Activated CD4-positive, alpha-beta T cell treated with anti-CD3 and anti-CD28 coated beads, Interleukin-2, amount 10 ng/mL, durations not matched to agents 24 days and 14 days (primary cell): ENCODE measurements at regions not wholly inside any gene's neighbourhood (a gene's known extent, or its start where the extent isn't known, plus 50 kb on each side); places are given as distances from the start of the nearest gene placed in this dataset.

Experiments used
- DNase-seq: peaks from one replicate; pipeline ENCODE4 v3.0.0; 2022
- H3K27ac Mint-ChIP-seq: one replicate; pipeline ENCODE4 v1.8.0; 2022; ENCODE audit warnings: mild to moderate bottlenecking, mixed read lengths
- H3K27me3 Mint-ChIP-seq: one replicate; pipeline ENCODE4 v1.8.0; 2022; ENCODE audit warnings: mixed read lengths
- H3K36me3 Mint-ChIP-seq: one replicate; pipeline ENCODE4 v1.8.0; 2022; ENCODE audit warnings: low read depth, mild to moderate bottlenecking, mixed read lengths
- H3K4me1 Mint-ChIP-seq: one replicate; pipeline ENCODE4 v1.8.0; 2021; ENCODE audit warnings: mixed read lengths
- H3K4me3 Mint-ChIP-seq: one replicate; pipeline ENCODE4 v1.8.0; 2022; ENCODE audit warnings: mild to moderate bottlenecking, moderate library complexity, mixed read lengths
- H3K9me3 Mint-ChIP-seq: one replicate; pipeline ENCODE4 v1.8.0; 2021; ENCODE audit warnings: mixed read lengths
- intact Hi-C: fragments of 100-400 bp; cut with micrococcal nuclease; formaldehyde crosslinking; loops from one replicate; pipeline ENCODE4 v1.15.1; 2023

DNA sequence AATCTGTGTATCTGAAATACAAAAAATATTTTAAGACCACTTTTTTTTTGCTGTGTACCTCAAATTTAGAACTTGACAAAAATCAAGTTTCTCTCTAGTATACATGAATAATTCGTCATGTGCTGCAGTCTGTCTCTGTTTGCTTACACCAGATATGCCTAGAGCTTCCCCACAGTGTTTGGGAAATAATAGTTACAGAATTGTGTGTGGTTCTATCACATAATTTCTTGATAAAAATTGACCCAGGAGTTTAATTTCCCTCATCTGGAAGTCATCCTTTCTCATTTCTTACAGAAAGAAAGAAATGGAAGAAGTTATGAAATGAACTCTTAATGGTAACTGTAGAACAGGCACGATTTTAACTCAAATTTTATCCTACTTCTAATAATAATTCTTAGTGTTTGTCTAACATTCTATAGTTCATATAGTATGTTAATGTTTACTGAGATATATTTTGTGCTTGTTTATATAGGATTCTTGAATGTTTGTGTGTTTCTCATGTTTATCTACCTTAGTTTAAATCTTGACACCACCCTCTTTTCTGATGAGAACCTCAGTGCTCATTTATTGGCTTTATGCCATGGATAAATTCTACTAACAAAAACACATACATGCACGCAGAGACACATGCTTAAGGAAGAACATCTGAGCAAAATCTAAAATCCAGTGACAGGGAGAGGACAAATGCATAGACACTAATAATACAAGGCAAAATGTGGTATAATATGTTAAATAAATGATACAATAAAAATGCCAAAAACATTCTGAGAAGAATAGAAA is 61.4 kb upstream of the CTSC start:
- no peaks in the 10 kb centered on the region for H3K36me3 Mint-ChIP-seq
- H3K9me3 Mint-ChIP-seq, result peaks cover 4% of the 10 kb centered on the region
- no peak overlapping the region for H3K27ac Mint-ChIP-seq
- no peaks in the 10 kb centered on the region for H3K27me3 Mint-ChIP-seq
- no peak for DNase-seq
- no peak overlapping the region for H3K4me3 Mint-ChIP-seq
- intact Hi-C loops, result no loop called here
- peaks cover 12% of the 10 kb centered on the region for H3K4me1 Mint-ChIP-seq

DNA sequence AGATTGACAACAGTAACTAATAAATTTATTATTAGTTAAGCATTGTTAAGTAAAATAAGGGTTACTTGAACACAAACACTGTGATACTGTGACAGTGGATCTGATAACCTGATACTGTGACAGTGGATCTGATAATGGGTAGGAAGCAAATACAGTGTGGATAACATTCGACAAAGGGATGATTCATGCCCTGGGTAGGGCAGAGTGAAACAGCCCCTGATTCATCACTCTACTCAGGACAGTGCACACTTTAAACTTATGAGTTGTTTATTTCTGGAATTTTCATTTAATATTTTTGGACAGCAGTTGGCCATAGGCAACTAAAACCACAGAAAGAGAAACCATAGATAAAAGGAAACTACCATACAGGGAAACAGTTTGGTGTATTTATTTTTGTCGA is 60.8 kb upstream of the CTSC start:
- no peaks in the 10 kb centered on the region for H3K36me3 Mint-ChIP-seq
- intact Hi-C loops, result no loop called here
- no peak for DNase-seq

DNA sequence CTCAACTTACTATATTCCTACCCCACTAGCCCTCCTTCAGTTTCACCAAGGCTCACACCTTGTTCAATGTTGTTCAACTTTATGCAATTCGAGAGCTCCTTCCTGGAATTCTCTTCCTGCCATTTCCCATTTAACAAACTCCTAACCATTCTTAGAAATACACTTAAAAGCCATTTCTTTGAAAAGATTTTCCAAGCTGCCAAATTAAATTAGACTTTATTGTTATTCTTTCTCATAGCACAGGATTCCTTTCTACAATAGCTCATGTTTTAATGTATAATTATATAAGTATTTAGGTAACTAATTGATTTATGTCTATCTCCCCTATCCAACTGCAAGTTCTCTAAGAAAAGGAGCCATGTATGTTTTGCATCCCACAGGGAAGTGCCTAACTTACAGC is 52.7 kb upstream of the CTSC start:
- Mint-ChIP-seq H3K27ac (no peak overlapping the region), H3K4me3 (no peak overlapping the region), H3K9me3 (peaks cover 9% of the 10 kb centered on the region), H3K27me3 (no peaks in the 10 kb centered on the region), H3K36me3 (no peaks in the 10 kb centered on the region), H3K4me1 (no peaks in the 10 kb centered on the region)
- intact Hi-C loops, result no loop called here
- no peak for DNase-seq

More for the DNA sequence above, 60.8 kb upstream of the CTSC start:
- no peak overlapping the region for H3K27ac Mint-ChIP-seq
- H3K4me1 Mint-ChIP-seq, result peaks cover 12% of the 10 kb centered on the region
- peaks cover 4% of the 10 kb centered on the region for H3K9me3 Mint-ChIP-seq
- no peaks in the 10 kb centered on the region for H3K27me3 Mint-ChIP-seq
- no peak overlapping the region for H3K4me3 Mint-ChIP-seq

DNA sequence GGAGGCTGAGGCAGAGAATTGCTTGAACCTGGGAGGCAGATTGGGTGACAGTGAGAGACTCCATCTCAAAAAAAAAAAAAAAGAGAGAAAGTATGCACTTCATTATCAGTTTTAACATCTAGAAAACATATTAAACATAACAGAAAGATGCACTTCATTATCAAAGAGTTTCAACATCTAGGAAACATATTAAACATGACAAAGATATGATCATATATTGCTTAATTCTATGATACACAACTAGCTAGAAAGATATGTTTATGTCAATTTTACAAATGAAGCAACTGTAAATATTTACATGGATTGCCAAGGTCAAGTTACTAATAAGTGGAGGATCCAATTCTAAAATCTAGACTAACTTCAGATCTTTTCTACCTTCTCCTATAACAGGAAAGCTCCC is 50.4 kb upstream of the CTSC start:
- intact Hi-C loops, result no loop called here
- Mint-ChIP-seq H3K27me3 (no peaks in the 10 kb centered on the region), H3K4me1 (peaks cover 4% of the 10 kb centered on the region), H3K4me3 (no peak overlapping the region), H3K9me3 (peaks cover 9% of the 10 kb centered on the region), H3K27ac (no peak overlapping the region), H3K36me3 (no peaks in the 10 kb centered on the region)
- no peak for DNase-seq
